ENCODE measurements at regions not wholly inside any gene's neighbourhood (a gene's known extent, or its start where the extent isn't known, plus 50 kb on each side); places are given as distances from the start of the nearest gene placed in this dataset.
"Not testable (repeated sequence)": the region's sequence is repeated elsewhere in the genome, so short reads cannot be mapped to it uniquely, and the experiment has no call there.

DNA sequence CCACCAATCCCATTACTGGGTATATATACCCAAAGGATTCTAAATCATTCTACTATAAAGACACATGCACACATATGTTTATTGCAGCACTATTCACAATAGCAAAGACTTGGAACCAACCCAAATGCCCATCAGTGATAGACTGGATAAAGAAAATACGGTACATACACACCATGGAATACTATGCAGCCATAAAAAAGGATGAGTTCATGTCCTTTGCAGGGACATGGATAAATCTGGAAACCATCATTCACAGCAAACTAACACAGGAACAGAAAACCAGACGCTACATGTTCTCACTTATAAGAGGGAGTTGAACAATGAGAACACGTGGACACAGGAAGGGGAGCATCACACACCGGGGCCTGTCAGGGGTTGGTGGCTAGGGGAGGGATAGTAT is 154.3 kb downstream of the TPBG start:
- TF ChIP-seq, protein P1, sequence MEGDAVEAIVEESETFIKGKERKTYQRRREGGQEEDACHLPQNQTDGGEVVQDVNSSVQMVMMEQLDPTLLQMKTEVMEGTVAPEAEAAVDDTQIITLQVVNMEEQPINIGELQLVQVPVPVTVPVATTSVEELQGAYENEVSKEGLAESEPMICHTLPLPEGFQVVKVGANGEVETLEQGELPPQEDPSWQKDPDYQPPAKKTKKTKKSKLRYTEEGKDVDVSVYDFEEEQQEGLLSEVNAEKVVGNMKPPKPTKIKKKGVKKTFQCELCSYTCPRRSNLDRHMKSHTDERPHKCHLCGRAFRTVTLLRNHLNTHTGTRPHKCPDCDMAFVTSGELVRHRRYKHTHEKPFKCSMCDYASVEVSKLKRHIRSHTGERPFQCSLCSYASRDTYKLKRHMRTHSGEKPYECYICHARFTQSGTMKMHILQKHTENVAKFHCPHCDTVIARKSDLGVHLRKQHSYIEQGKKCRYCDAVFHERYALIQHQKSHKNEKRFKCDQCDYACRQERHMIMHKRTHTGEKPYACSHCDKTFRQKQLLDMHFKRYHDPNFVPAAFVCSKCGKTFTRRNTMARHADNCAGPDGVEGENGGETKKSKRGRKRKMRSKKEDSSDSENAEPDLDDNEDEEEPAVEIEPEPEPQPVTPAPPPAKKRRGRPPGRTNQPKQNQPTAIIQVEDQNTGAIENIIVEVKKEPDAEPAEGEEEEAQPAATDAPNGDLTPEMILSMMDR (IDR thresholded peaks at IDR 0.05) = not testable (repeated sequence)
- TF ChIP-seq RFX5 (IDR thresholded peaks at IDR 0.05; ENCODE audit: low read length); FOXJ3 (CRISPR knock-in tag; IDR thresholded peaks at IDR 0.05); TEAD4 (IDR thresholded peaks at IDR 0.05; ENCODE audit: borderline replicate concordance, insufficient read depth); TAF1 (IDR thresholded peaks at IDR 0.05; ENCODE audit: borderline replicate concordance, low read depth, low read length); MXI1 (IDR thresholded peaks at IDR 0.05; ENCODE audit: low read depth, low read length); CHD2 (IDR thresholded peaks at IDR 0.05; ENCODE audit: low read length, partially characterized antibody); JUND (IDR thresholded peaks at IDR 0.05): not testable (repeated sequence)
- TF ChIP-seq, protein P2, sequence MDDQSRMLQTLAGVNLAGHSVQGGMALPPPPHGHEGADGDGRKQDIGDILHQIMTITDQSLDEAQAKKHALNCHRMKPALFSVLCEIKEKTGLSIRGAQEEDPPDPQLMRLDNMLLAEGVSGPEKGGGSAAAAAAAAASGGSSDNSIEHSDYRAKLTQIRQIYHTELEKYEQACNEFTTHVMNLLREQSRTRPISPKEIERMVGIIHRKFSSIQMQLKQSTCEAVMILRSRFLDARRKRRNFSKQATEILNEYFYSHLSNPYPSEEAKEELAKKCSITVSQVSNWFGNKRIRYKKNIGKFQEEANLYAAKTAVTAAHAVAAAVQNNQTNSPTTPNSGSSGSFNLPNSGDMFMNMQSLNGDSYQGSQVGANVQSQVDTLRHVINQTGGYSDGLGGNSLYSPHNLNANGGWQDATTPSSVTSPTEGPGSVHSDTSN (IDR thresholded peaks at IDR 0.05) = not testable (repeated sequence)

All from SK-N-SH (cell line).